Neural progenitor cell (in vitro differentiated cells): ENCODE measurements at regions not wholly inside any gene's neighbourhood (a gene's known extent, or its start where the extent isn't known, plus 50 kb on each side); places are given as distances from the start of the nearest gene placed in this dataset.
"Not testable (repeated sequence)": the region's sequence is repeated elsewhere in the genome, so short reads cannot be mapped to it uniquely, and the experiment has no call there.

ENCODE experiments used
- DNase-seq: peaks from one replicate; pipeline ENCODE4 v3.0.0-alpha.2; 2016; ENCODE audit warnings: low spot score
- H2AFZ ChIP-seq: fragments of 200-600 bp; sonication (generic); replicated peaks from 2 replicates; pipeline ENCODE4 v1.6.1; 2016; ENCODE audit warnings: antibody characterized with exemption
- H3F3A ChIP-seq: fragments of 200-600 bp; sonication (generic); 2 replicates; pipeline ENCODE4 v1.6.1; 2016; ENCODE audit warnings: antibody characterized with exemption, low read depth
- H3K27ac ChIP-seq: fragments of 200-600 bp; sonication (generic); 2 replicates; pipeline ENCODE4 v1.5.1; 2016; ENCODE audit warnings: mild to moderate bottlenecking
- H3K27me3 ChIP-seq: fragments of 200-600 bp; sonication (generic); 2 replicates; pipeline ENCODE4 v1.6.1; 2016; ENCODE audit warnings: mild to moderate bottlenecking, moderate library complexity
- H3K36me3 ChIP-seq: fragments of 200-600 bp; sonication (generic); 2 replicates; pipeline ENCODE4 v1.5.1; 2016
- H3K4me1 ChIP-seq: fragments of 200-600 bp; sonication (generic); 2 replicates; pipeline ENCODE4 v1.6.1; 2016; ENCODE audit warnings: mixed run types
- H3K4me2 ChIP-seq: fragments of 200-600 bp; sonication (generic); 2 replicates; pipeline ENCODE4 v1.6.1; 2016
- H3K4me3 ChIP-seq: fragments of 200-600 bp; sonication (generic); 2 replicates; pipeline ENCODE4 v1.5.1; 2016
- H3K79me2 ChIP-seq: fragments of 200-600 bp; sonication (generic); 2 replicates; pipeline ENCODE4 v1.6.1; 2016; ENCODE audit warnings: low read depth
- H3K9ac ChIP-seq: fragments of 200-600 bp; sonication (generic); 2 replicates; pipeline ENCODE4 v1.6.1; 2016
- H3K9me3 ChIP-seq: fragments of 200-600 bp; sonication (generic); 2 replicates; pipeline ENCODE4 v1.5.1; 2016; ENCODE audit warnings: low read depth
- H4K20me1 ChIP-seq: fragments of 200-600 bp; sonication (generic); 2 replicates; pipeline ENCODE4 v1.6.1; 2016; ENCODE audit warnings: low read depth
- H3K27ac Mint-ChIP-seq: 3 replicates; pipeline ENCODE4 v1.8.0; 2021; ENCODE audit warnings: mixed read lengths
- H3K27me3 Mint-ChIP-seq: 2 replicates; pipeline ENCODE4 v1.8.0; 2022; ENCODE audit warnings: low read depth, mild to moderate bottlenecking, inconsistent platforms, moderate library complexity, mixed read lengths; ENCODE audit not compliant: insufficient read depth
- H3K36me3 Mint-ChIP-seq: 3 replicates; pipeline ENCODE4 v1.8.0; 2021; ENCODE audit warnings: mixed read lengths
- H3K4me1 Mint-ChIP-seq: 3 replicates; pipeline ENCODE4 v1.8.0; 2021; ENCODE audit warnings: mixed read lengths
- H3K4me3 Mint-ChIP-seq: 3 replicates; pipeline ENCODE4 v1.8.0; 2021; ENCODE audit warnings: mild to moderate bottlenecking, moderate library complexity, mixed read lengths
- H3K9me3 Mint-ChIP-seq: 3 replicates; pipeline ENCODE4 v1.8.0; 2020; ENCODE audit warnings: mixed read lengths
- CTCF ChIP-seq: fragments of 200-600 bp; sonication (generic); IDR thresholded peaks from 2 replicates; pipeline ENCODE4 v1.5.1; 2017; ENCODE audit warnings: antibody characterized with exemption, mild to moderate bottlenecking
- EZH2 ChIP-seq: fragments of 200-600 bp; sonication (generic); IDR thresholded peaks from 2 replicates; pipeline ENCODE4 v1.6.1; 2017; ENCODE audit warnings: antibody characterized with exemption, mild to moderate bottlenecking, moderate library complexity
- EZH2phosphoT487 ChIP-seq: fragments of 200-600 bp; sonication (generic); IDR thresholded peaks from 2 replicates; pipeline ENCODE4 v1.6.1; 2017; ENCODE audit warnings: antibody characterized with exemption

GRCh38 chr6:19605624-19606023 lies 231.5 kb upstream of the ID4 start:
- Mint-ChIP-seq H3K27ac (peak overlapping the region; percentile 33), H3K9me3 (peaks cover 2% of the 10 kb centered on the region), H3K4me3 (no peak overlapping the region), H3K36me3 (no peaks in the 10 kb centered on the region), H3K4me1 (peaks cover 4% of the 10 kb centered on the region), H3K27me3 (no peaks in the 10 kb centered on the region)
- H4K20me1 ChIP-seq, result no peaks in the 10 kb centered on the region
- peaks cover 11% of the 10 kb centered on the region for H3K4me1 ChIP-seq
- peaks cover 4% of the 10 kb centered on the region for H3F3A ChIP-seq
- no peak for TF ChIP-seq EZH2phosphoT487
- no peak for TF ChIP-seq EZH2
- no peak for TF ChIP-seq CTCF
- no peaks in the 10 kb centered on the region for H3K79me2 ChIP-seq
- no peak overlapping the region for H2AFZ ChIP-seq
- no peaks in the 10 kb centered on the region for H3K27me3 ChIP-seq
- H3K27ac ChIP-seq, result peak overlapping the region; percentile 47
- H3K9ac ChIP-seq, result no peak overlapping the region
- no peaks in the 10 kb centered on the region for H3K36me3 ChIP-seq
- no peak overlapping the region for H3K4me3 ChIP-seq
- no peaks in the 10 kb centered on the region for H3K9me3 ChIP-seq
- H3K4me2 ChIP-seq, result peak overlapping the region; percentile 28
- DNase-seq, result peak; percentile 69

GRCh38 chr6:19608546-19608945 lies 228.6 kb upstream of the ID4 start:
- Mint-ChIP-seq H3K9me3 (peaks cover 9% of the 10 kb centered on the region), H3K27me3 (peaks cover 10% of the 10 kb centered on the region), H3K36me3 (peaks cover 5% of the 10 kb centered on the region), H3K27ac (no peak overlapping the region), H3K4me1 (peaks cover 4% of the 10 kb centered on the region), H3K4me3 (no peak overlapping the region)
- H3K4me2 ChIP-seq, result no peak overlapping the region
- H3K4me3 ChIP-seq, result no peak overlapping the region
- H3F3A ChIP-seq, result peaks cover 4% of the 10 kb centered on the region
- no peak overlapping the region for H3K9ac ChIP-seq
- H3K9me3 ChIP-seq, result no peaks in the 10 kb centered on the region
- H3K79me2 ChIP-seq, result no peaks in the 10 kb centered on the region
- H4K20me1 ChIP-seq, result no peaks in the 10 kb centered on the region
- no peak overlapping the region for H3K27ac ChIP-seq
- no peaks in the 10 kb centered on the region for H3K36me3 ChIP-seq
- peaks cover 3% of the 10 kb centered on the region for H3K4me1 ChIP-seq
- TF ChIP-seq EZH2phosphoT487 (no peak), CTCF (no peak), EZH2 (no peak)
- no peak overlapping the region for H2AFZ ChIP-seq
- DNase-seq, result no peak
- H3K27me3 ChIP-seq, result no peaks in the 10 kb centered on the region

GRCh38 chr6:19609972-19610641 lies 227.1 kb upstream of the ID4 start:
- Mint-ChIP-seq H3K4me1 (peaks cover 4% of the 10 kb centered on the region), H3K4me3 (no peak overlapping the region), H3K36me3 (peaks cover 7% of the 10 kb centered on the region), H3K9me3 (peaks cover 12% of the 10 kb centered on the region), H3K27ac (no peak overlapping the region), H3K27me3 (peaks cover 12% of the 10 kb centered on the region)
- no peak overlapping the region for H2AFZ ChIP-seq
- TF ChIP-seq EZH2phosphoT487 (no peak), EZH2 (no peak), CTCF (no peak)
- no peak overlapping the region for H3K9ac ChIP-seq
- peaks cover 3% of the 10 kb centered on the region for H3K4me1 ChIP-seq
- no peak for DNase-seq
- H4K20me1 ChIP-seq, result no peaks in the 10 kb centered on the region
- no peaks in the 10 kb centered on the region for H3K27me3 ChIP-seq
- H3K79me2 ChIP-seq, result no peaks in the 10 kb centered on the region
- no peak overlapping the region for H3K4me2 ChIP-seq
- no peaks in the 10 kb centered on the region for H3K36me3 ChIP-seq
- no peak overlapping the region for H3K27ac ChIP-seq
- no peaks in the 10 kb centered on the region for H3K9me3 ChIP-seq
- H3F3A ChIP-seq, result peaks cover 4% of the 10 kb centered on the region
- H3K4me3 ChIP-seq, result no peak overlapping the region

- H3K4me3 ChIP-seq, H3K4me3 Mint-ChIP-seq, H3K36me3 ChIP-seq, DNase-seq, H3K4me2 ChIP-seq, H3K27me3 ChIP-seq, H3K27ac ChIP-seq, H3F3A ChIP-seq, H3K27ac Mint-ChIP-seq, H3K4me1 Mint-ChIP-seq, H4K20me1 ChIP-seq, H2AFZ ChIP-seq, H3K4me1 ChIP-seq, H3K9me3 ChIP-seq, H3K9ac ChIP-seq, H3K79me2 ChIP-seq: not testable (repeated sequence)
- Mint-ChIP-seq H3K27me3 (peaks cover 12% of the 10 kb centered on the region), H3K9me3 (peaks cover 28% of the 10 kb centered on the region), H3K36me3 (peaks cover 14% of the 10 kb centered on the region)
These were observed 224.3 kb upstream of the ID4 start for GRCh38 chr6:19612672-19613466.
